ENCODE measurements at regions not wholly inside any gene's neighbourhood (a gene's known extent, or its start where the extent isn't known, plus 50 kb on each side); places are given as distances from the start of the nearest gene placed in this dataset.

- TF ChIP-seq, protein P1, sequence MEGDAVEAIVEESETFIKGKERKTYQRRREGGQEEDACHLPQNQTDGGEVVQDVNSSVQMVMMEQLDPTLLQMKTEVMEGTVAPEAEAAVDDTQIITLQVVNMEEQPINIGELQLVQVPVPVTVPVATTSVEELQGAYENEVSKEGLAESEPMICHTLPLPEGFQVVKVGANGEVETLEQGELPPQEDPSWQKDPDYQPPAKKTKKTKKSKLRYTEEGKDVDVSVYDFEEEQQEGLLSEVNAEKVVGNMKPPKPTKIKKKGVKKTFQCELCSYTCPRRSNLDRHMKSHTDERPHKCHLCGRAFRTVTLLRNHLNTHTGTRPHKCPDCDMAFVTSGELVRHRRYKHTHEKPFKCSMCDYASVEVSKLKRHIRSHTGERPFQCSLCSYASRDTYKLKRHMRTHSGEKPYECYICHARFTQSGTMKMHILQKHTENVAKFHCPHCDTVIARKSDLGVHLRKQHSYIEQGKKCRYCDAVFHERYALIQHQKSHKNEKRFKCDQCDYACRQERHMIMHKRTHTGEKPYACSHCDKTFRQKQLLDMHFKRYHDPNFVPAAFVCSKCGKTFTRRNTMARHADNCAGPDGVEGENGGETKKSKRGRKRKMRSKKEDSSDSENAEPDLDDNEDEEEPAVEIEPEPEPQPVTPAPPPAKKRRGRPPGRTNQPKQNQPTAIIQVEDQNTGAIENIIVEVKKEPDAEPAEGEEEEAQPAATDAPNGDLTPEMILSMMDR (IDR thresholded peaks at IDR 0.05), result no peak
- no peak for TF ChIP-seq POLR2AphosphoS5 (IDR thresholded peaks at IDR 0.05)
- no peak for TF ChIP-seq POLR2A (IDR thresholded peaks at IDR 0.05)
- TF ChIP-seq EP300 (IDR thresholded peaks at IDR 0.05), result no peak
Measured at GRCh38 chr10:93146336-93146735, 72.6 kb downstream of the CYP26A1 start.
